A673 (cell line): ENCODE measurements at regions not wholly inside any gene's neighbourhood (a gene's known extent, or its start where the extent isn't known, plus 50 kb on each side); places are given as distances from the start of the nearest gene placed in this dataset.

Source experiments
- CTCF ChIP-seq: fragments of 300-800, 200-600 bp; sonication (generic); conservative IDR thresholded peaks from 2 replicates; pipeline ENCODE4 v1.5.1; 2017; ENCODE audit warnings: low read depth, mild to moderate bottlenecking, antibody characterized with exemption, low read length, moderate library complexity, mixed read lengths
- EZH2 ChIP-seq: fragments of 200-600 bp; sonication (generic); IDR thresholded peaks from 2 replicates; pipeline ENCODE4 v1.6.1; 2017; ENCODE audit warnings: borderline replicate concordance, low read depth, mild to moderate bottlenecking, mixed read lengths, antibody characterized with exemption, low read length; ENCODE audit not compliant: poor library complexity, severe bottlenecking

GRCh38 chr3:30462721-30463470, 143.5 kb upstream of the TGFBR2 start:
- TF ChIP-seq CTCF (no peak), EZH2 (no peak)
